ENCODE measurements at regions not wholly inside any gene's neighbourhood (a gene's known extent, or its start where the extent isn't known, plus 50 kb on each side); places are given as distances from the start of the nearest gene placed in this dataset.

- no peaks in the 10 kb centered on the region for H3K36me3 ChIP-seq (ENCODE audit: control insufficient read depth, insufficient read depth, low read length)
- peak overlapping the region; percentile 72 to 81; a peak in 3 of 4 replicates for H3K9ac ChIP-seq (ENCODE audit: insufficient read depth in 1 of 2, low read depth in 2 of 2, low read length in 2 of 2)
- ChIA-PET CTCF (ENCODE audit: low intra/inter-chr PET ratio) (no interaction called here), POLR2A (interaction anchor here (1.0 to 10.0 kb wide), 6 partner anchors 8 to 199 kb away, joined by 3 to 103 read pairs (median 4); no protein-coding TSS in a partner anchor)
- WGBS (ENCODE audit: insufficient coverage, low coverage, missing lambda C conversion rate): 20% methylated on average over 12 of the region's 12 CpGs
- in situ Hi-C loops (cut with MboI) (no loop called here), intact Hi-C loops (cut with micrococcal nuclease) (no loop called here)
- ATAC-seq: no peak
- no TSS peak for BruUV-seq (replicated peaks)
- H2AFZ ChIP-seq (ENCODE audit: low read depth, low read length): peak overlapping the region; percentile 87
- H3K4me3 ChIP-seq: no peak overlapping the region
- no peaks in the 10 kb centered on the region for H3K27me3 ChIP-seq (ENCODE audit: control insufficient read depth in 2 of 2, insufficient read depth in 2 of 2, low read length in 2 of 2)
- H3K79me2 ChIP-seq (ENCODE audit: control insufficient read depth, insufficient read depth, low read length): peaks cover 30% of the 10 kb centered on the region
- peaks cover 48 to 53% of the 10 kb centered on the region in 2 experiments for H3K4me1 ChIP-seq (replicated peaks in 1 of 2; ENCODE audit: control insufficient read depth in 2 of 2, insufficient read depth in 2 of 2, low read length in 2 of 2)
- peak; percentile 32 for FAIRE-seq
- peak overlapping the region; percentile 64 for H3K27ac ChIP-seq (ENCODE audit: extremely low read depth, low read depth, low read length)
- H4K20me1 ChIP-seq (replicated peaks; ENCODE audit: control insufficient read depth, insufficient read depth, low read length): no peaks in the 10 kb centered on the region
- peak in 1 of 4 experiments; percentile 48 for DNase-seq (ENCODE audit: extremely low read depth in 1 of 4, low spot score in 3 of 4)
- no peaks in the 10 kb centered on the region for H3K9me1 ChIP-seq (ENCODE audit: control insufficient read depth, insufficient read depth, low read length)
- no peaks in the 10 kb centered on the region for H3K9me3 ChIP-seq (replicated peaks; ENCODE audit: control insufficient read depth, insufficient read depth, low read depth, low read length)
- peak overlapping the region; percentile 75 for H3K4me2 ChIP-seq (ENCODE audit: insufficient read depth, low read length)
- TF ChIP-seq ZNF551 (CRISPR knock-in tag; IDR thresholded peaks at IDR 0.05): no peak
- no peak for TF ChIP-seq ELF1 (tag; IDR thresholded peaks at IDR 0.05)
- TF ChIP-seq YY1 (IDR thresholded peaks at IDR 0.05; ENCODE audit: borderline replicate concordance in 1 of 3, control insufficient read depth in 1 of 3, extremely low read depth in 1 of 3, insufficient read depth in 3 of 3, insufficient read length in 1 of 3, insufficient replicate concordance in 2 of 3, low read depth in 1 of 3, low read length in 2 of 3): no peak
- TF ChIP-seq TEAD4 (IDR thresholded peaks at IDR 0.05; ENCODE audit: low read length): peak; percentile 32; the same call in 1 of the 2 replicates
- no peak for TF ChIP-seq TEAD4 (CRISPR knock-in tag; IDR thresholded peaks at IDR 0.05; ENCODE audit: borderline replicate concordance)
- peak; percentile 9; the same call in 1 of the 2 replicates for TF ChIP-seq NCOR1 (IDR thresholded peaks at IDR 0.05)
- TF ChIP-seq PHF21A (IDR thresholded peaks at IDR 0.05; ENCODE audit: borderline replicate concordance, low read depth): no peak
- no peak for TF ChIP-seq HDAC6 (IDR thresholded peaks at IDR 0.05; ENCODE audit: low read depth, low read length)
- 0 out of 2 replicates have a peak, but pooled peaks have one; percentile 11 for TF ChIP-seq ZEB2 (IDR thresholded peaks at IDR 0.05)
- peak; percentile 41; the same call in 1 of the 2 replicates for TF ChIP-seq RBFOX2 (IDR thresholded peaks at IDR 0.05; ENCODE audit: low read depth, low read length)
- no peak for TF ChIP-seq FOXJ2 (tag; IDR thresholded peaks at IDR 0.05)
- TF ChIP-seq TOE1 (IDR thresholded peaks at IDR 0.05; ENCODE audit: borderline replicate concordance): no peak
- no peak for TF ChIP-seq TOE1 (CRISPR knock-in tag; IDR thresholded peaks at IDR 0.05; ENCODE audit: borderline replicate concordance, low read depth)
- 0 out of 2 replicates have a peak, but pooled peaks have one; percentile 13 for TF ChIP-seq ZNF395 (CRISPR knock-in tag; IDR thresholded peaks at IDR 0.05)
- no peak for TF ChIP-seq ZKSCAN1 (IDR thresholded peaks at IDR 0.05; ENCODE audit: low read depth, low read length)
- TF ChIP-seq ARNT (IDR thresholded peaks at IDR 0.05): no peak
- no peak for TF ChIP-seq ZNF584 (CRISPR knock-in tag; IDR thresholded peaks at IDR 0.05; ENCODE audit: low read depth)
- TF ChIP-seq TAF9B (IDR thresholded peaks at IDR 0.05; ENCODE audit: partially characterized antibody): no peak
- 0 out of 2 replicates have a peak, but pooled peaks have one; percentile 19 for TF ChIP-seq CXXC5 (CRISPR knock-in tag; IDR thresholded peaks at IDR 0.05)
- TF ChIP-seq PREB (CRISPR knock-in tag; IDR thresholded peaks at IDR 0.05): 0 out of 2 replicates have a peak, but pooled peaks have one; percentile 59
- 0 out of 2 replicates have a peak, but pooled peaks have one; percentile 19 for TF ChIP-seq ZKSCAN8 (CRISPR knock-in tag; IDR thresholded peaks at IDR 0.05)
Observed at GRCh38 chr3:196138482-196139254, 56.8 kb upstream of the TFRC start.

All from K562 (cell line).